Activated CD4-positive, alpha-beta memory T cell treated with anti-CD3 and anti-CD28 coated beads, Interleukin-2, amount 10 ng/mL, durations not matched to agents 7 days and 5 days (primary cell): ENCODE measurements at regions not wholly inside any gene's neighbourhood (a gene's known extent, or its start where the extent isn't known, plus 50 kb on each side); places are given as distances from the start of the nearest gene placed in this dataset.

ENCODE experiments used
- CTCF ChIA-PET: fragments of 350-600 bp; sonication (Branson Sonifier 250); formaldehyde crosslinking; loops from one replicate; lab custom pipeline; 2021; ENCODE audit warnings: antibody characterized with exemption, inconsistent platforms; lab: Charles Lee
- POLR2A ChIA-PET: fragments of 350-600 bp; sonication (Branson Sonifier 250); formaldehyde crosslinking; loops from one replicate; lab custom pipeline; 2021; ENCODE audit warnings: antibody characterized with exemption; lab: Charles Lee
- DNase-seq: peaks from one replicate; pipeline ENCODE4 v3.0.0-alpha.2; 2020
- H3K27ac Mint-ChIP-seq: one replicate; pipeline ENCODE4 v1.8.0; 2021; ENCODE audit warnings: mild to moderate bottlenecking, mixed read lengths
- H3K27me3 Mint-ChIP-seq: one replicate; pipeline ENCODE4 v1.8.0; 2021; ENCODE audit warnings: mixed read lengths
- H3K36me3 Mint-ChIP-seq: one replicate; pipeline ENCODE4 v1.8.0; 2021; ENCODE audit warnings: low read depth, mixed read lengths
- H3K4me1 Mint-ChIP-seq: one replicate; pipeline ENCODE4 v1.8.0; 2021; ENCODE audit warnings: mixed read lengths
- H3K4me3 Mint-ChIP-seq: one replicate; pipeline ENCODE4 v1.8.0; 2021; ENCODE audit warnings: mild to moderate bottlenecking, mixed read lengths
- H3K9me3 Mint-ChIP-seq: one replicate; pipeline ENCODE4 v1.8.0; 2021; ENCODE audit warnings: mixed read lengths

- peaks cover 21% of the 10 kb centered on the region for H3K9me3 Mint-ChIP-seq
- H3K27ac Mint-ChIP-seq, result no peak overlapping the region
- ChIA-PET POLR2A (no interaction called here), CTCF (no interaction called here)
- no peak overlapping the region for H3K4me3 Mint-ChIP-seq
- no peaks in the 10 kb centered on the region for H3K27me3 Mint-ChIP-seq
- H3K4me1 Mint-ChIP-seq, result no peaks in the 10 kb centered on the region
- no peaks in the 10 kb centered on the region for H3K36me3 Mint-ChIP-seq
- no peak for DNase-seq
Measured at GRCh38 chr19:28289295-28290063, 923.5 kb downstream of the UQCRFS1 start.

- H3K4me1 Mint-ChIP-seq, result no peaks in the 10 kb centered on the region
- H3K27ac Mint-ChIP-seq, result no peak overlapping the region
- no peaks in the 10 kb centered on the region for H3K36me3 Mint-ChIP-seq
- no peak overlapping the region for H3K4me3 Mint-ChIP-seq
- peaks cover 21% of the 10 kb centered on the region for H3K9me3 Mint-ChIP-seq
- CTCF ChIA-PET, result no interaction called here
- no peaks in the 10 kb centered on the region for H3K27me3 Mint-ChIP-seq
- DNase-seq, result no peak
- POLR2A ChIA-PET, result no interaction called here
Measured at GRCh38 chr19:28288572-28289264, 924.2 kb downstream of the UQCRFS1 start.

GRCh38 chr19:28285917-28286316, 927.0 kb downstream of the UQCRFS1 start:
- Mint-ChIP-seq H3K27ac (no peak overlapping the region), H3K27me3 (no peaks in the 10 kb centered on the region), H3K36me3 (no peaks in the 10 kb centered on the region), H3K4me3 (no peak overlapping the region), H3K9me3 (peaks cover 20% of the 10 kb centered on the region), H3K4me1 (no peaks in the 10 kb centered on the region)
- ChIA-PET CTCF (no interaction called here), POLR2A (no interaction called here)
- no peak for DNase-seq

GRCh38 chr19:28285078-28285477, 927.9 kb downstream of the UQCRFS1 start:
- POLR2A ChIA-PET, result no interaction called here
- CTCF ChIA-PET, result no interaction called here
- Mint-ChIP-seq H3K27me3 (no peaks in the 10 kb centered on the region), H3K36me3 (no peaks in the 10 kb centered on the region), H3K27ac (no peak overlapping the region), H3K4me3 (no peak overlapping the region), H3K4me1 (no peaks in the 10 kb centered on the region), H3K9me3 (peaks cover 24% of the 10 kb centered on the region)
- no peak for DNase-seq

- ChIA-PET POLR2A (no interaction called here), CTCF (no interaction called here)
- Mint-ChIP-seq H3K36me3 (no peaks in the 10 kb centered on the region), H3K4me1 (no peaks in the 10 kb centered on the region), H3K4me3 (no peak overlapping the region), H3K27ac (no peak overlapping the region), H3K9me3 (peaks cover 27% of the 10 kb centered on the region), H3K27me3 (no peaks in the 10 kb centered on the region)
- no peak for DNase-seq
Measured at GRCh38 chr19:28284389-28284788, 928.6 kb downstream of the UQCRFS1 start.

- H3K9me3 Mint-ChIP-seq, result peaks cover 32% of the 10 kb centered on the region
- POLR2A ChIA-PET, result no interaction called here
- no peaks in the 10 kb centered on the region for H3K4me1 Mint-ChIP-seq
- no peaks in the 10 kb centered on the region for H3K36me3 Mint-ChIP-seq
- H3K4me3 Mint-ChIP-seq, result no peak overlapping the region
- no peak overlapping the region for H3K27ac Mint-ChIP-seq
- no peaks in the 10 kb centered on the region for H3K27me3 Mint-ChIP-seq
- CTCF ChIA-PET, result no interaction called here
- no peak for DNase-seq
Measured at GRCh38 chr19:28283592-28283991, 929.4 kb downstream of the UQCRFS1 start.

- Mint-ChIP-seq H3K9me3 (peaks cover 29% of the 10 kb centered on the region), H3K4me3 (no peak overlapping the region), H3K4me1 (no peaks in the 10 kb centered on the region), H3K36me3 (no peaks in the 10 kb centered on the region), H3K27me3 (no peaks in the 10 kb centered on the region), H3K27ac (no peak overlapping the region)
- ChIA-PET CTCF (no interaction called here), POLR2A (no interaction called here)
- no peak for DNase-seq
Measured at GRCh38 chr19:28281676-28282075, 931.3 kb downstream of the UQCRFS1 start.

GRCh38 chr19:28264556-28264955, 948.4 kb downstream of the UQCRFS1 start:
- H3K36me3 Mint-ChIP-seq, result no peaks in the 10 kb centered on the region
- ChIA-PET POLR2A (no interaction called here), CTCF (no interaction called here)
- DNase-seq, result no peak
- H3K4me1 Mint-ChIP-seq, result no peaks in the 10 kb centered on the region
- H3K4me3 Mint-ChIP-seq, result no peak overlapping the region
- H3K9me3 Mint-ChIP-seq, result peaks cover 22% of the 10 kb centered on the region
- H3K27me3 Mint-ChIP-seq, result no peaks in the 10 kb centered on the region
- H3K27ac Mint-ChIP-seq, result no peak overlapping the region

GRCh38 chr19:28258829-28259228, 954.1 kb downstream of the UQCRFS1 start:
- POLR2A ChIA-PET, result no interaction called here

GRCh38 chr19:28257396-28257795, 955.6 kb downstream of the UQCRFS1 start:
- ChIA-PET CTCF (no interaction called here), POLR2A (no interaction called here)
- Mint-ChIP-seq H3K4me3 (no peak overlapping the region), H3K36me3 (no peaks in the 10 kb centered on the region), H3K27ac (no peak overlapping the region), H3K4me1 (no peaks in the 10 kb centered on the region), H3K27me3 (no peaks in the 10 kb centered on the region), H3K9me3 (peaks cover 30% of the 10 kb centered on the region)
- no peak for DNase-seq

More at GRCh38 chr19:28258829-28259228, 954.1 kb downstream of the UQCRFS1 start:
- no peak for DNase-seq
- Mint-ChIP-seq H3K4me3 (no peak overlapping the region), H3K9me3 (peaks cover 37% of the 10 kb centered on the region), H3K27ac (no peak overlapping the region), H3K27me3 (no peaks in the 10 kb centered on the region), H3K36me3 (no peaks in the 10 kb centered on the region), H3K4me1 (no peaks in the 10 kb centered on the region)
- CTCF ChIA-PET, result no interaction called here

- DNase-seq, result no peak
- Mint-ChIP-seq H3K4me3 (no peak overlapping the region), H3K27me3 (no peaks in the 10 kb centered on the region), H3K9me3 (peaks cover 21% of the 10 kb centered on the region), H3K36me3 (no peaks in the 10 kb centered on the region), H3K27ac (no peak overlapping the region), H3K4me1 (no peaks in the 10 kb centered on the region)
- POLR2A ChIA-PET, result no interaction called here
- CTCF ChIA-PET, result no interaction called here
Measured at GRCh38 chr19:28247243-28247642, 965.7 kb downstream of the UQCRFS1 start.

GRCh38 chr19:28245937-28246336, 967.0 kb downstream of the UQCRFS1 start:
- DNase-seq, result no peak
- Mint-ChIP-seq H3K27ac (no peak overlapping the region), H3K9me3 (peaks cover 24% of the 10 kb centered on the region), H3K4me1 (no peaks in the 10 kb centered on the region), H3K4me3 (no peak overlapping the region), H3K27me3 (no peaks in the 10 kb centered on the region), H3K36me3 (no peaks in the 10 kb centered on the region)
- ChIA-PET CTCF (no interaction called here), POLR2A (no interaction called here)

- Mint-ChIP-seq H3K4me3 (no peak overlapping the region), H3K9me3 (peaks cover 21% of the 10 kb centered on the region), H3K27me3 (no peaks in the 10 kb centered on the region), H3K36me3 (no peaks in the 10 kb centered on the region), H3K4me1 (no peaks in the 10 kb centered on the region), H3K27ac (no peak overlapping the region)
- ChIA-PET CTCF (no interaction called here), POLR2A (no interaction called here)
- no peak for DNase-seq
Measured at GRCh38 chr19:28244966-28245365, 968.0 kb downstream of the UQCRFS1 start.
